ENCODE measurements at regions not wholly inside any gene's neighbourhood (a gene's known extent, or its start where the extent isn't known, plus 50 kb on each side); places are given as distances from the start of the nearest gene placed in this dataset.

GRCh38 chr2:192250961-192251360 is 56.2 kb upstream of the TMEFF2 start:
- DNase-seq (ENCODE audit: low spot score in 2 of 2): no peak
- TF ChIP-seq POLR2A (IDR thresholded peaks at IDR 0.05) (no peak), CTCF (IDR thresholded peaks at IDR 0.05) (no peak)
- H3K4me3 ChIP-seq (ENCODE audit: low read depth, poor library complexity, severe bottlenecking): no peak overlapping the region
- intact Hi-C loops (cut with DNase I; ENCODE audit: low total_unique reads): no loop called here

- intact Hi-C loops (cut with DNase I; ENCODE audit: low total_unique reads): no loop called here
- WGBS, 2 donors: 82 to 90% methylated on average over 3 of the region's 3 CpGs
These were observed 52.7 kb upstream of the TMEFF2 start for GRCh38 chr2:192247456-192247855.

GRCh38 chr2:192246297-192246696 is 51.6 kb upstream of the TMEFF2 start:
- intact Hi-C loops (cut with DNase I; ENCODE audit: low total_unique reads): no loop called here
- no peak for TF ChIP-seq POLR2A (IDR thresholded peaks at IDR 0.05)
- TF ChIP-seq CTCF (IDR thresholded peaks at IDR 0.05): no peak
- whole genome bisulfite sequencing, 2 donors: 81 to 82% methylated on average over 3 of the region's 3 CpGs
- H3K4me3 ChIP-seq (ENCODE audit: low read depth, poor library complexity, severe bottlenecking): no peak overlapping the region
- DNase-seq (ENCODE audit: low spot score in 2 of 2): no peak

More at GRCh38 chr2:192247456-192247855, 52.7 kb upstream of the TMEFF2 start:
- no peak for TF ChIP-seq CTCF (IDR thresholded peaks at IDR 0.05)
- TF ChIP-seq POLR2A (IDR thresholded peaks at IDR 0.05): no peak
- no peak for DNase-seq (ENCODE audit: low spot score in 2 of 2)
- H3K4me3 ChIP-seq (ENCODE audit: low read depth, poor library complexity, severe bottlenecking): no peak overlapping the region

- DNase-seq (ENCODE audit: low spot score in 2 of 2): no peak
- 81 to 85% methylated on average over 3 of the region's 3 CpGs for WGBS, 2 donors
- TF ChIP-seq POLR2A (IDR thresholded peaks at IDR 0.05): no peak
- no peak for TF ChIP-seq CTCF (IDR thresholded peaks at IDR 0.05)
- intact Hi-C loops (cut with DNase I; ENCODE audit: low total_unique reads): no loop called here
- H3K4me3 ChIP-seq (ENCODE audit: low read depth, poor library complexity, severe bottlenecking): no peak overlapping the region
These were observed 50.6 kb upstream of the TMEFF2 start for GRCh38 chr2:192245329-192245728.

All from lower leg skin (tissue), 4 donors.